ENCODE measurements at regions not wholly inside any gene's neighbourhood (a gene's known extent, or its start where the extent isn't known, plus 50 kb on each side); places are given as distances from the start of the nearest gene placed in this dataset.

DNA sequence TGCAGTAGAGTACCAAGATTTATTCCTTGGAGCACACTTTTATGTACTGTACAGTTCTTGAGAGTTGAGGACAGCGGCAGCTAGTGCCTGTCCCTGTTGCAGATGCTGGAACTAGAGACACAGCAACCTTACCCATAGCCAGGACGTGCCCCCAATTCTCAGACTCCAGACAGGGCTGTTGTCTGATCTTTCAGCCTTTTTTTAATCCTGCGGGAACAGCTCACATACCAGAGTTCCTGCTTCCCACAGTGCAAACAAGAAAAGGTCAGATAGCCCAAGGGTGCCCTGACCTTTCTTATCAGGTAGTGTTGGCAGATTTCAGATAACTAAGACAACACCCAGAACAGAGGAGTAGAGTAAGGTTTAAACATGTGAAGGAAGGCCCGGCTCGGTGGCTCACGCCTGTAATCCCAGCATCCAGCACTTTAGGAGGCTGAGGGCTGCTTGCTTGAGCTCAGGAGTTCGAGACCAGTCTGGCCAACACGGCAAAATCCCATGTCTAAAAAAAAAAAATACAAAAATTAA is 78.5 kb downstream of the DOP1B start:
- no TSS peak for BruUV-seq (replicated peaks)
- ChIA-PET POLR2A (interaction anchor here (1.0 to 1.8 kb wide), 3 partner anchors 12 to 85 kb away, joined by 3 to 6 read pairs (median 5); partner anchors contain the start of gene MORC3), CTCF (ENCODE audit: low intra/inter-chr PET ratio, low total read pairs) (no interaction called here)
- Histone ChIP-seq H3K9me3 (ENCODE audit: low read length) (no peaks in the 10 kb centered on the region), H3K27ac (ENCODE audit: extremely low read length, insufficient read depth, low read length) (no peak overlapping the region), H3K4me3 (replicated peaks in 1 of 3; ENCODE audit: insufficient read depth in 1 of 3, low read depth in 2 of 3, low read length in 3 of 3) (peak overlapping the region in 1 of 3 experiments; percentile 13; a peak in 1 of 6 replicates), H3K36me3 (replicated peaks in 1 of 2; ENCODE audit: control insufficient read depth in 1 of 2, insufficient read depth in 2 of 2, low read length in 2 of 2) (peaks cover 2 to 4% of the 10 kb centered on the region in 2 experiments; a peak in 3 of 5 replicates), H3K4me1 (ENCODE audit: insufficient read depth, low read length) (peaks cover 27% of the 10 kb centered on the region), H2AFZ (ENCODE audit: low read length) (no peak overlapping the region), H4K20me1 (ENCODE audit: insufficient read depth, low read length) (peaks cover 5% of the 10 kb centered on the region; the same call in 1 of the 2 replicates), H3K9ac (ENCODE audit: insufficient read depth, low read depth, low read length) (no peak overlapping the region), H3K4me2 (ENCODE audit: low read depth, low read length) (peak overlapping the region; percentile 55), H3K27me3 (ENCODE audit: control insufficient read depth in 1 of 2, insufficient read depth in 2 of 2, low read length in 2 of 2) (no peaks in the 10 kb centered on the region), H3K79me2 (ENCODE audit: insufficient read depth, low read length) (no peaks in the 10 kb centered on the region)
- intact Hi-C loops (cut with micrococcal nuclease; ENCODE audit: unreplicated experiment) (loop anchor here (2.0 kb wide), 1 partner anchor 78 kb away; the partner anchor contains the start of gene DOP1B), in situ Hi-C loops (cut with HindIII; ENCODE audit: extremely low pct_ligation_motif_present, low pct_unique_long_range_greater_than_20kb) (no loop called here)
- ATAC-seq (peak; percentile 94), DNase-seq (ENCODE audit: low spot score) (peak; percentile 95), FAIRE-seq (peak; percentile 97)
- WGBS (ENCODE audit: low lambda C conversion rate) = 4% methylated on average over 5 of the region's 8 CpGs
- TF ChIP-seq, protein P1, sequence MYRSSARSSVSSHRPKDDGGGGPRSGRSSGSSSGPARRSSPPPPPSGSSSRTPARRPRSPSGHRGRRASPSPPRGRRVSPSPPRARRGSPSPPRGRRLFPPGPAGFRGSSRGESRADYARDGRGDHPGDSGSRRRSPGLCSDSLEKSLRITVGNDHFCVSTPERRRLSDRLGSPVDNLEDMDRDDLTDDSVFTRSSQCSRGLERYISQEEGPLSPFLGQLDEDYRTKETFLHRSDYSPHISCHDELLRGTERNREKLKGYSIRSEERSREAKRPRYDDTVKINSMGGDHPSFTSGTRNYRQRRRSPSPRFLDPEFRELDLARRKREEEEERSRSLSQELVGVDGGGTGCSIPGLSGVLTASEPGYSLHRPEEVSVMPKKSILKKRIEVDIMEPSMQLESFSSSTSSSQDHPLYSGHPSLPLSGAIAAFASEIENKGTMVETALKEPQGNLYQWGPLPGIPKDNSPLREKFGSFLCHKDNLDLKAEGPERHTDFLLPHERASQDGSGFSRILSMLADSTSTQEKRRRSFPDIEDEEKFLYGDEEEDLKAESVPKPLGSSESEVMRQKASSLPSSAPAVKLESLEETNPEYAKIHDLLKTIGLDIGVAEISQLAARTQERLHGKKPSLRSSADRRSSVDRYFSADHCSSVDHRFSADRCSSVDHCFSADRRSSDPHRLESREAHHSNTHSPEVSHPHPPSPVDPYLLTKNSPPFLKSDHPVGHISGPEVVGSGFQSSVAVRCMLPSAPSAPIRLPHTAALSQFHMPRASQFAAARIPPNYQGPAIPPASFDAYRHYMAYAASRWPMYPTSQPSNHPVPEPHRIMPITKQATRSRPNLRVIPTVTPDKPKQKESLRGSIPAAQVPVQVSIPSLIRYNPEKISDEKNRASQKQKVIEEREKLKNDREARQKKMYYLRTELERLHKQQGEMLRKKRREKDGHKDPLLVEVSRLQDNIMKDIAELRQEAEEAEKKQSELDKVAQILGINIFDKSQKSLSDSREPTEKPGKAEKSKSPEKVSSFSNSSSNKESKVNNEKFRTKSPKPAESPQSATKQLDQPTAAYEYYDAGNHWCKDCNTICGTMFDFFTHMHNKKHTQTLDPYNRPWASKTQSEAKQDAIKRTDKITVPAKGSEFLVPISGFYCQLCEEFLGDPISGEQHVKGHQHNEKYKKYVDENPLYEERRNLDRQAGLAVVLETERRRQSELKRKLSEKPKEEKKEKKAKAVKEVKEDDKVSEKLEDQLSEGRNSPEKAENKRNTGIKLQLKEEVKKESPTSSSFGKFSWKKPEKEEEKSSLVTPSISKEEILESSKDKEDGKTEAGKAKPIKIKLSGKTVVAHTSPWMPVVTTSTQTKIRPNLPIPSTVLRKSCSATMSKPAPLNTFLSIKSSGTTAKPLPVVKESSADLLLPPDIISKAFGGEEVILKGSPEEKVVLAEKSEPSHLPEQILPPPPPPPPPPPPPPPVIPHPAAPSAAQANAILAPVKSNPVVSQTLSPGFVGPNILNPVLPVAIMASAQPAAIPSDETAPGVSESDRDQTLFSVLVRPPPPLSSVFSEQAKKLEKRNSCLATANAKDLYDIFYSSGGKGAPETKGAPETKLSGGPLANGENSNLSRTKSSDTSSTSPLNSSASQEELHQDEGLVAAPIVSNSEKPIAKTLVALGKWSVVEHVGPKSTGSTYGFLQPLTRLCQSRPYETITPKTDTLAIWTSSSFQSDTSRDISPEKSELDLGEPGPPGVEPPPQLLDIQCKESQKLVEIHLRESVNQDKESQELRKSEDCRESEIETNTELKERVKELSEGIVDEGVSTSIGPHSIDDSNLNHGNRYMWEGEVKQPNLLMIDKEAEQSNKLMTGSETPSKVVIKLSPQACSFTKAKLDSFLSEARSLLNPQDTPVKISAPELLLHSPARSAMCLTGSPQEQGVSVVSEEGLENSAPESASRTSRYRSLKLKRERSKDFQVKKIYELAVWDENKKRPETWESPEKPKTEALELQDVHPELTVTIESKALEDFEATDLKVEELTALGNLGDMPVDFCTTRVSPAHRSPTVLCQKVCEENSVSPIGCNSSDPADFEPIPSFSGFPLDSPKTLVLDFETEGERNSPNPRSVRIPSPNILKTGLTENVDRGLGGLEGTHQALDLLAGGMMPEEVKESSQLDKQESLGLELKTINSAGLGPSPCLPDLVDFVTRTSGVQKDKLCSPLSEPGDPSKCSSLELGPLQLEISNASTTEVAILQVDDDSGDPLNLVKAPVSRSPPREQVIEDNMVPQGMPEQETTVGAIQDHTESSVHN (CRISPR knock-in tag; IDR thresholded peaks at IDR 0.05) = no peak
- TF ChIP-seq HNF4A (CRISPR knock-in tag; IDR thresholded peaks at IDR 0.05) (peak; percentile 86), SALL1 (CRISPR knock-in tag; IDR thresholded peaks at IDR 0.05) (peak; percentile 82), NFYB (CRISPR knock-in tag; IDR thresholded peaks at IDR 0.05) (no peak; the same call in 1 of the 2 replicates), MZF1 (CRISPR knock-in tag; IDR thresholded peaks at IDR 0.05; ENCODE audit: borderline replicate concordance) (no peak), ZNF251 (CRISPR knock-in tag; IDR thresholded peaks at IDR 0.05) (no peak), ZNF567 (CRISPR knock-in tag; IDR thresholded peaks at IDR 0.05; ENCODE audit: borderline replicate concordance) (0 out of 2 replicates have a peak, but pooled peaks have one; percentile 45), ZNF343 (CRISPR knock-in tag; IDR thresholded peaks at IDR 0.05) (no peak), ZNF121 (CRISPR knock-in tag; IDR thresholded peaks at IDR 0.05) (0 out of 2 replicates have a peak, but pooled peaks have one; percentile 32), DPF2 (CRISPR knock-in tag; IDR thresholded peaks at IDR 0.05; ENCODE audit: borderline replicate concordance, low read depth) (peak; percentile 92), SOX5 (CRISPR knock-in tag; IDR thresholded peaks at IDR 0.05; ENCODE audit: borderline replicate concordance) (peak; percentile 90), TEAD3 (CRISPR knock-in tag; optimal IDR thresholded peaks at IDR 0.05; ENCODE audit: borderline replicate concordance) (peak; percentile 99)
- TF ChIP-seq, protein P2, sequence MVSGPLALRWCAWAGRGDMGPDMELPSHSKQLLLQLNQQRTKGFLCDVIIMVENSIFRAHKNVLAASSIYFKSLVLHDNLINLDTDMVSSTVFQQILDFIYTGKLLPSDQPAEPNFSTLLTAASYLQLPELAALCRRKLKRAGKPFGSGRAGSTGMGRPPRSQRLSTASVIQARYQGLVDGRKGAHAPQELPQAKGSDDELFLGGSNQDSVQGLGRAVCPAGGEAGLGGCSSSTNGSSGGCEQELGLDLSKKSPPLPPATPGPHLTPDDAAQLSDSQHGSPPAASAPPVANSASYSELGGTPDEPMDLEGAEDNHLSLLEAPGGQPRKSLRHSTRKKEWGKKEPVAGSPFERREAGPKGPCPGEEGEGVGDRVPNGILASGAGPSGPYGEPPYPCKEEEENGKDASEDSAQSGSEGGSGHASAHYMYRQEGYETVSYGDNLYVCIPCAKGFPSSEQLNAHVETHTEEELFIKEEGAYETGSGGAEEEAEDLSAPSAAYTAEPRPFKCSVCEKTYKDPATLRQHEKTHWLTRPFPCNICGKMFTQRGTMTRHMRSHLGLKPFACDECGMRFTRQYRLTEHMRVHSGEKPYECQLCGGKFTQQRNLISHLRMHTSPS (CRISPR knock-in tag; IDR thresholded peaks at IDR 0.05; ENCODE audit: low read depth) = peak; percentile 80; the same call in 1 of the 2 replicates
- TF ChIP-seq, protein P3, sequence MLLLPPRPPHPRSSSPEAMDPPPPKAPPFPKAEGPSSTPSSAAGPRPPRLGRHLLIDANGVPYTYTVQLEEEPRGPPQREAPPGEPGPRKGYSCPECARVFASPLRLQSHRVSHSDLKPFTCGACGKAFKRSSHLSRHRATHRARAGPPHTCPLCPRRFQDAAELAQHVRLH (CRISPR knock-in tag; IDR thresholded peaks at IDR 0.05; ENCODE audit: borderline replicate concordance, low read depth) = peak; percentile 65; the same call in 1 of the 2 replicates

Data from HepG2 (cell line).